ENCODE measurements at regions not wholly inside any gene's neighbourhood (a gene's known extent, or its start where the extent isn't known, plus 50 kb on each side); places are given as distances from the start of the nearest gene placed in this dataset.

GRCh38 chr12:100708591-100708990, 86.0 kb upstream of the ANO4 start:
- TF ChIP-seq CTCF (IDR thresholded peaks at IDR 0.05; ENCODE audit: low read length) = no peak
- TF ChIP-seq EZH2 (optimal IDR thresholded peaks at IDR 0.05; ENCODE audit: low read depth, low read length) = no peak
- TF ChIP-seq EZH2phosphoT487 (IDR thresholded peaks at IDR 0.05; ENCODE audit: low read length) = no peak
